DND-41 (cell line): ENCODE measurements at regions not wholly inside any gene's neighbourhood (a gene's known extent, or its start where the extent isn't known, plus 50 kb on each side); places are given as distances from the start of the nearest gene placed in this dataset.

Source experiments
- EZH2 ChIP-seq: IDR thresholded peaks from 3 replicates; pipeline ENCODE4 v1.6.1; 2012; ENCODE audit warnings: borderline replicate concordance, low read depth, mild to moderate bottlenecking, moderate library complexity, low read length, inconsistent platforms; ENCODE audit not compliant: severe bottlenecking
- TF ChIP-seq, protein P1 (sequence below): IDR thresholded peaks from 2 replicates; pipeline ENCODE4 v1.5.1; 2012; ENCODE audit warnings: borderline replicate concordance, low read length, moderate library complexity, mild to moderate bottlenecking; ENCODE audit not compliant: poor library complexity, severe bottlenecking; ENCODE audit errors: extremely low read depth

GRCh38 chr18:41320100-41320499 is 634.9 kb upstream of the PIK3C3 start:
- TF ChIP-seq, protein P1, sequence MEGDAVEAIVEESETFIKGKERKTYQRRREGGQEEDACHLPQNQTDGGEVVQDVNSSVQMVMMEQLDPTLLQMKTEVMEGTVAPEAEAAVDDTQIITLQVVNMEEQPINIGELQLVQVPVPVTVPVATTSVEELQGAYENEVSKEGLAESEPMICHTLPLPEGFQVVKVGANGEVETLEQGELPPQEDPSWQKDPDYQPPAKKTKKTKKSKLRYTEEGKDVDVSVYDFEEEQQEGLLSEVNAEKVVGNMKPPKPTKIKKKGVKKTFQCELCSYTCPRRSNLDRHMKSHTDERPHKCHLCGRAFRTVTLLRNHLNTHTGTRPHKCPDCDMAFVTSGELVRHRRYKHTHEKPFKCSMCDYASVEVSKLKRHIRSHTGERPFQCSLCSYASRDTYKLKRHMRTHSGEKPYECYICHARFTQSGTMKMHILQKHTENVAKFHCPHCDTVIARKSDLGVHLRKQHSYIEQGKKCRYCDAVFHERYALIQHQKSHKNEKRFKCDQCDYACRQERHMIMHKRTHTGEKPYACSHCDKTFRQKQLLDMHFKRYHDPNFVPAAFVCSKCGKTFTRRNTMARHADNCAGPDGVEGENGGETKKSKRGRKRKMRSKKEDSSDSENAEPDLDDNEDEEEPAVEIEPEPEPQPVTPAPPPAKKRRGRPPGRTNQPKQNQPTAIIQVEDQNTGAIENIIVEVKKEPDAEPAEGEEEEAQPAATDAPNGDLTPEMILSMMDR, result no peak
- TF ChIP-seq EZH2, result no peak
